Astrocyte (in vitro differentiated cells and primary cell): ENCODE measurements at regions not wholly inside any gene's neighbourhood (a gene's known extent, or its start where the extent isn't known, plus 50 kb on each side); places are given as distances from the start of the nearest gene placed in this dataset.

ENCODE experiments used
- EZH2 ChIP-seq: IDR thresholded peaks from 2 replicates; pipeline ENCODE4 v1.6.1; 2012; ENCODE audit warnings: mild to moderate bottlenecking, low read length, inconsistent platforms; ENCODE audit not compliant: insufficient read depth
- TF ChIP-seq, protein P1 (sequence below): IDR thresholded peaks from 2 replicates; pipeline ENCODE4 v1.5.1; 2011; ENCODE audit warnings: low read depth, mild to moderate bottlenecking, inconsistent platforms, low read length, moderate library complexity; ENCODE audit not compliant: insufficient read depth

DNA sequence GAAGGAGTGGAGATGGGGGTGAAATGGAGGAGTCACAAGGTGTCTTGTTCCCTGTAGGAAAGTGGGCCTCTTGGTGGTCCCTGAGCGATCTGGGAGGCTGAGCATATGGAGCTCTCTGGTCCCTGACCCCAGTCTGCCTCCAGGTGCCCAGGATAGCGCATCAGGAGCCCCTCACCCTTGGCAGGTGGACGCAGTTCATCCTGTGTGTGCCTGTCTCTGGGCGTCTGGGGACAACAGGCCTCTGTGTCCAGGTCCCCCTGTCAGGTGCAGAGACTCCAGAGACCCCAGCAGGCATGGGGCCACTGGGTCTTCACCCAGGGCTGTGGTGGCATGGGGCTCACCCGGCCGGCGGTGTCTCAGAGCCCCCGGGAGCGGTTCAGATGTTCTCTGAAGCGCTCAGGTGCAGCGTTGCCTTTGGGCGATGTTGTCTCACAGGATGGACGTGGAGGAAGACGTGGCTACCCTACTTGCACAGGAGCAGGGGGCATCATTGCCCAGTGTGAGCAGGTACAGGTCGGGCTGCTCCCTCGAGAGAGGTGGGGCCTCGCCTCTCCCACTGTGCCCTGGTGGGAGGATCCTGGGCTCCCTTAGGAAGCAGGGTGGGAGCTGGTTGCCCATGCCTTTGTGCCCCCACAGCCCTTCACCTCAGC is 58.1 kb upstream of the TPM4 start:
- TF ChIP-seq, protein P1, sequence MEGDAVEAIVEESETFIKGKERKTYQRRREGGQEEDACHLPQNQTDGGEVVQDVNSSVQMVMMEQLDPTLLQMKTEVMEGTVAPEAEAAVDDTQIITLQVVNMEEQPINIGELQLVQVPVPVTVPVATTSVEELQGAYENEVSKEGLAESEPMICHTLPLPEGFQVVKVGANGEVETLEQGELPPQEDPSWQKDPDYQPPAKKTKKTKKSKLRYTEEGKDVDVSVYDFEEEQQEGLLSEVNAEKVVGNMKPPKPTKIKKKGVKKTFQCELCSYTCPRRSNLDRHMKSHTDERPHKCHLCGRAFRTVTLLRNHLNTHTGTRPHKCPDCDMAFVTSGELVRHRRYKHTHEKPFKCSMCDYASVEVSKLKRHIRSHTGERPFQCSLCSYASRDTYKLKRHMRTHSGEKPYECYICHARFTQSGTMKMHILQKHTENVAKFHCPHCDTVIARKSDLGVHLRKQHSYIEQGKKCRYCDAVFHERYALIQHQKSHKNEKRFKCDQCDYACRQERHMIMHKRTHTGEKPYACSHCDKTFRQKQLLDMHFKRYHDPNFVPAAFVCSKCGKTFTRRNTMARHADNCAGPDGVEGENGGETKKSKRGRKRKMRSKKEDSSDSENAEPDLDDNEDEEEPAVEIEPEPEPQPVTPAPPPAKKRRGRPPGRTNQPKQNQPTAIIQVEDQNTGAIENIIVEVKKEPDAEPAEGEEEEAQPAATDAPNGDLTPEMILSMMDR, result no peak
- no peak for TF ChIP-seq EZH2
